ENCODE measurements at regions not wholly inside any gene's neighbourhood (a gene's known extent, or its start where the extent isn't known, plus 50 kb on each side); places are given as distances from the start of the nearest gene placed in this dataset.

DNA sequence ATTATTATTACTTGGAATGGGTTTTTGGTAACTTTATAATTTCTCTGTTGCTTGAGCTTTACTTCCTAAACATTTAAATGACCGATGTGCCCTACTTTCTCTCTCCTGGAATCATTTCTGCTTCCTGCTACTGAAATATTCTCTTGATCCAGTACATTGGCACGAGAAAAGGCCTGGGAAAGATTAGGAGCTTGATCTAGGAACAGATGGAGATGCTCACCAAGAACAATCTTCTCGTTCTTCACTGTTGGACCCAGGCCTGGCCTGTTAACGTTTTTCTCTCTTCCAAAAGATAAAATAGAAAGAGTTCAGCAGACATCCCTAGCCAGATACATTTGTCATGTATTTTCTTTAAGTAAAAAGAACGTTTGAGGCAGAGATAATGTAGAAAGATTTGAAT lies 1356.8 kb upstream of the CRIM1 start:
- peaks cover 0 to 1% (median 0%) of the 10 kb centered on the region in 3 donors for H3K27me3 Mint-ChIP-seq (ENCODE audit: low read depth in 3 of 3)
- Histone ChIP-seq H3K79me2 (ENCODE audit: insufficient read depth, low read length) (no peaks in the 10 kb centered on the region), H3K9me3 (replicated peaks in 1 of 2; ENCODE audit: control insufficient read depth in 1 of 2, insufficient read depth in 1 of 2, low read length in 2 of 2) (no peaks in the 10 kb centered on the region), H3K4me1 (ENCODE audit: control insufficient read depth in 1 of 2, insufficient read depth in 2 of 2, low read length in 2 of 2) (no peaks in the 10 kb centered on the region), H3K4me3 (replicated peaks in 1 of 3; ENCODE audit: low read depth in 2 of 3, low read length in 3 of 3) (no peak overlapping the region), H3K27ac (ENCODE audit: low read depth in 1 of 2, low read length in 2 of 2) (no peak overlapping the region), H4K20me1 (ENCODE audit: insufficient read depth, low read length) (no peaks in the 10 kb centered on the region), H3K9ac (ENCODE audit: insufficient read depth, low read length, poor library complexity, severe bottlenecking) (no peak overlapping the region), H2AFZ (ENCODE audit: insufficient read depth, low read depth, low read length, poor library complexity, severe bottlenecking) (no peak overlapping the region), H3K4me2 (replicated peaks; ENCODE audit: extremely low read depth, low read length, poor library complexity, severe bottlenecking) (no peak overlapping the region), H3K27me3 (ENCODE audit: control insufficient read depth in 2 of 2, insufficient read depth in 2 of 2, low read length in 2 of 2) (no peaks in the 10 kb centered on the region), H3K36me3 (replicated peaks in 1 of 2; ENCODE audit: control insufficient read depth in 1 of 2, insufficient read depth in 2 of 2, low read length in 2 of 2) (no peaks in the 10 kb centered on the region)
- intact Hi-C loops (cut with micrococcal nuclease) = no loop called here
- H3K9me3 Mint-ChIP-seq = peaks cover 0 to 3% (median 2%) of the 10 kb centered on the region in 7 donors
- H3K36me3 Mint-ChIP-seq = no peaks in the 10 kb centered on the region
- 100% methylated on average over 2 of the region's 5 CpGs for WGBS (ENCODE audit: insufficient coverage)
- DNase-seq = no peak
- H3K4me3 Mint-ChIP-seq = no peak overlapping the region
- H3K27ac Mint-ChIP-seq = no peak overlapping the region
- no peaks in the 10 kb centered on the region for H3K4me1 Mint-ChIP-seq
- no peak for TF ChIP-seq CTCF (IDR thresholded peaks at IDR 0.05)

DNA sequence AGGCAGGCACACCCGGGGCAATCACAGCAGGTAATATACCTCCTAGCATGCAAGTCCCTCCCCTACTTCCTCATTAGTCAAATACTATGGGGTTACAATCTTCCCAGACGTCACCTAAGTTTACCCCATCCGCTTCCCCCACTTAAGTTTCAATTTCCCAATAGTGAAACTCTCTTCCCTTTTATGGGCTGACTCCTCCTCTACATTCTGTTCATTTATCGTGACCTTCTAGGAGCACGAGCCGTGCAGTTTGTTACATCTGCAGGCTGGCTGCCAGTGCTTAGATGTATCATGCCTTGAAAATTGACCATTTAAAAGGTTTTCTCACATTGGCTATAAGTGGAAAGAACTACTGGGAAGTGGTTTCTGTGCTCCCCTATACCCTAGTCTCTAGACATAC lies 1357.8 kb upstream of the CRIM1 start:
- no peak overlapping the region for H3K4me2 ChIP-seq (replicated peaks; ENCODE audit: extremely low read depth, low read length, poor library complexity, severe bottlenecking)
- H3K27ac ChIP-seq (ENCODE audit: low read depth in 1 of 2, low read length in 2 of 2) = no peak overlapping the region
- no peaks in the 10 kb centered on the region for H3K36me3 Mint-ChIP-seq
- WGBS (ENCODE audit: insufficient coverage) = 43% methylated on average over 2 of the region's 6 CpGs
- H3K4me3 ChIP-seq (replicated peaks in 1 of 3; ENCODE audit: low read depth in 2 of 3, low read length in 3 of 3) = no peak overlapping the region
- H3K9me3 Mint-ChIP-seq = peaks cover 0 to 3% (median 2%) of the 10 kb centered on the region in 7 donors
- H3K27me3 ChIP-seq (ENCODE audit: control insufficient read depth in 2 of 2, insufficient read depth in 2 of 2, low read length in 2 of 2) = no peaks in the 10 kb centered on the region
- no peak overlapping the region for H3K4me3 Mint-ChIP-seq
- no peak overlapping the region for H2AFZ ChIP-seq (ENCODE audit: insufficient read depth, low read depth, low read length, poor library complexity, severe bottlenecking)
- no peak overlapping the region for H3K9ac ChIP-seq (ENCODE audit: insufficient read depth, low read length, poor library complexity, severe bottlenecking)
- H3K4me1 ChIP-seq (ENCODE audit: control insufficient read depth in 1 of 2, insufficient read depth in 2 of 2, low read length in 2 of 2) = no peaks in the 10 kb centered on the region
- no peaks in the 10 kb centered on the region for H3K79me2 ChIP-seq (ENCODE audit: insufficient read depth, low read length)
- H3K4me1 Mint-ChIP-seq = no peaks in the 10 kb centered on the region
- TF ChIP-seq CTCF (IDR thresholded peaks at IDR 0.05) = no peak
- H3K36me3 ChIP-seq (replicated peaks in 1 of 2; ENCODE audit: control insufficient read depth in 1 of 2, insufficient read depth in 2 of 2, low read length in 2 of 2) = no peaks in the 10 kb centered on the region
- no peak for DNase-seq
- no peaks in the 10 kb centered on the region for H3K9me3 ChIP-seq (replicated peaks in 1 of 2; ENCODE audit: control insufficient read depth in 1 of 2, insufficient read depth in 1 of 2, low read length in 2 of 2)
- H4K20me1 ChIP-seq (ENCODE audit: insufficient read depth, low read length) = no peaks in the 10 kb centered on the region
- no peak overlapping the region for H3K27ac Mint-ChIP-seq
- intact Hi-C loops (cut with micrococcal nuclease) = no loop called here
- peaks cover 0 to 1% (median 0%) of the 10 kb centered on the region in 3 donors for H3K27me3 Mint-ChIP-seq (ENCODE audit: low read depth in 3 of 3)

Measured in CD14-positive monocyte (primary cell).